K562 (cell line): ENCODE measurements at regions not wholly inside any gene's neighbourhood (a gene's known extent, or its start where the extent isn't known, plus 50 kb on each side); places are given as distances from the start of the nearest gene placed in this dataset.

ENCODE experiments used
- ATAC-seq: fragments of 200-7000 bp; cut with Tn5 transposase; 3 replicates; pipeline ENCODE4 v1.9.1; 2020; ENCODE audit warnings: moderate library complexity
- BruUV-seq: library from RNA; stranded (reverse); fragments of 400-500 nt; replicated peaks from 2 replicates; lab custom pipeline; 2021; lab: Mats Ljungman, UMichigan
- CTCF ChIA-PET: fragments of 300-600 bp; formaldehyde crosslinking; extraction: SDS; loops from one replicate; lab custom pipeline; 2021; ENCODE audit warnings: low intra/inter-chr PET ratio; lab: Yijun Ruan, JAX
- POLR2A ChIA-PET: fragments of 300-600, 350-650 bp; sonication (Branson Sonifier 250); formaldehyde crosslinking; extraction: SDS; loops from one replicate; lab custom pipeline; 2021; ENCODE audit warnings: antibody characterized with exemption, inconsistent platforms; lab: Yijun Ruan, JAX
- DNase-seq, 4 experiments: peaks; one replicate each; pipeline versions ENCODE4 v3.0.0 to v3.0.0-alpha.2; 2011 to 2018; ENCODE audit warnings: low spot score in 3 of 4, mixed read lengths in 3 of 4; ENCODE audit errors: extremely low read depth in 1 of 4
- FAIRE-seq: peaks from 2 replicates; lab custom pipeline; 2011; peaks lifted over from hg19 to GRCh38; lab: Jason Lieb, UNC
- H2AFZ ChIP-seq: 2 replicates; pipeline ENCODE4 v1.6.0; 2011; ENCODE audit warnings: low read depth, low read length, control low read depth, inconsistent platforms
- H3K27ac ChIP-seq: fragments of 200-600 bp; 3 replicates; pipeline ENCODE4 v1.8.0; 2011; ENCODE audit warnings: low read depth, mild to moderate bottlenecking, control low read depth, inconsistent platforms, low read length, moderate library complexity, mixed read lengths; ENCODE audit errors: extremely low read depth
- H3K27me3 ChIP-seq, 2 experiments: fragments of 300-600 bp in 1 of 2; 2 replicates in 1 of 2; 3 replicates in 1 of 2; pipeline versions ENCODE4 v1.6.0 to v1.8.0; 2011; ENCODE audit warnings: inconsistent platforms in 2 of 2, low read length in 2 of 2, mild to moderate bottlenecking in 1 of 2, mixed read lengths in 1 of 2, moderate library complexity in 1 of 2; ENCODE audit not compliant: control insufficient read depth in 2 of 2, insufficient read depth in 2 of 2
- H3K36me3 ChIP-seq: fragments of 300-600 bp; 3 replicates; pipeline ENCODE4 v1.8.0; 2011; ENCODE audit warnings: mild to moderate bottlenecking, low read length, inconsistent platforms; ENCODE audit not compliant: control insufficient read depth, insufficient read depth
- H3K4me1 ChIP-seq, 2 experiments: fragments of 200-600 bp in 1 of 2; replicated peaks in 1 of 2; 2 replicates in 1 of 2; 3 replicates in 1 of 2; pipeline versions ENCODE4 v1.5.1 to v1.8.0; 2011; ENCODE audit warnings: inconsistent platforms in 2 of 2, low read length in 2 of 2, mild to moderate bottlenecking in 1 of 2, mixed read lengths in 1 of 2, moderate library complexity in 1 of 2; ENCODE audit not compliant: control insufficient read depth in 2 of 2, insufficient read depth in 2 of 2
- H3K4me2 ChIP-seq: 2 replicates; pipeline ENCODE4 v1.6.1; 2011; ENCODE audit warnings: low read length, control low read depth, inconsistent platforms, mixed read lengths; ENCODE audit not compliant: insufficient read depth
- H3K4me3 ChIP-seq: fragments of 200-600 bp; sonication (generic), shearing (Covaris generic); 2 replicates; pipeline ENCODE4 v1.5.1; 2016; ENCODE audit warnings: control low read depth, inconsistent platforms
- H3K79me2 ChIP-seq: fragments of 200-600 bp; 3 replicates; pipeline ENCODE4 v1.8.0; 2011; ENCODE audit warnings: low read length, inconsistent platforms; ENCODE audit not compliant: control insufficient read depth, insufficient read depth
- H3K9ac ChIP-seq, 2 experiments: 2 replicates each; pipeline versions ENCODE4 v1.6.0 to v1.6.1; 2011; ENCODE audit warnings: low read depth in 2 of 2, low read length in 2 of 2, control low read depth in 1 of 2, inconsistent platforms in 1 of 2, mild to moderate bottlenecking in 1 of 2, mixed read lengths in 1 of 2; ENCODE audit not compliant: insufficient read depth in 1 of 2
- H3K9me1 ChIP-seq: one replicate; pipeline ENCODE4 v1.6.0; 2011; ENCODE audit warnings: inconsistent platforms, mild to moderate bottlenecking, low read length, moderate library complexity; ENCODE audit not compliant: control insufficient read depth, insufficient read depth
- H3K9me3 ChIP-seq: replicated peaks from 2 replicates; pipeline ENCODE4 v1.5.1; 2011; ENCODE audit warnings: low read depth, low read length, inconsistent platforms; ENCODE audit not compliant: control insufficient read depth, insufficient read depth
- H4K20me1 ChIP-seq: replicated peaks from 2 replicates; pipeline ENCODE4 v1.6.1; 2011; ENCODE audit warnings: low read length, inconsistent platforms, mixed read lengths; ENCODE audit not compliant: control insufficient read depth, insufficient read depth
- BMI1 ChIP-seq: fragments of 150-350 bp; IDR thresholded peaks from 2 replicates; pipeline ENCODE4 v1.6.1; 2014; ENCODE audit warnings: low read length
- BRF1 ChIP-seq: IDR thresholded peaks from 3 replicates; pipeline ENCODE4 v1.6.1; 2011; ENCODE audit warnings: borderline replicate concordance, mild to moderate bottlenecking; ENCODE audit not compliant: insufficient read length; ENCODE audit errors: extremely low read depth
- C11orf30 ChIP-seq: fragments of 450-650 bp; IDR thresholded peaks from 2 replicates; pipeline ENCODE4 v1.6.1; 2016; ENCODE audit warnings: low read depth, mild to moderate bottlenecking
- DIDO1 ChIP-seq: fragments of 450-650 bp; IDR thresholded peaks from 2 replicates; pipeline ENCODE4 v1.6.1; 2016; ENCODE audit warnings: low read depth, missing biosample characterization, missing genetic modification characterization
- FOXJ2 ChIP-seq: fragments of 200-800 bp; sonication (Bioruptor generic); IDR thresholded peaks from 2 replicates; pipeline ENCODE4 v1.6.1; 2016; ENCODE audit warnings: missing genetic modification characterization, missing compliant biosample characterization
- HIVEP1 ChIP-seq: fragments of 250-450 bp; sonication (Bioruptor Pico); IDR thresholded peaks from 2 replicates; pipeline ENCODE4 v1.4.0; 2020; ENCODE audit warnings: mild to moderate bottlenecking
- HNRNPUL1 ChIP-seq: fragments of 200-400 bp; formaldehyde crosslinking; IDR thresholded peaks from 2 replicates; pipeline ENCODE4 v1.6.1; 2017; ENCODE audit warnings: low read length
- L3MBTL2 ChIP-seq: fragments of 450-650 bp; IDR thresholded peaks from 2 replicates; pipeline ENCODE4 v1.6.1; 2016; ENCODE audit warnings: mild to moderate bottlenecking, moderate library complexity
- NFYB ChIP-seq: IDR thresholded peaks from 2 replicates; pipeline ENCODE4 v1.6.1; 2011; ENCODE audit warnings: mild to moderate bottlenecking, moderate library complexity; ENCODE audit not compliant: insufficient read length; ENCODE audit errors: extremely low read depth
- POU5F1 ChIP-seq: fragments of 150-350 bp; IDR thresholded peaks from 2 replicates; pipeline ENCODE4 v1.6.1; 2014; ENCODE audit warnings: borderline replicate concordance, low read length, low read depth, mild to moderate bottlenecking; ENCODE audit not compliant: partially characterized antibody
- SOX6 ChIP-seq: fragments of 450-650 bp; IDR thresholded peaks from 2 replicates; pipeline ENCODE4 v1.6.1; 2014; ENCODE audit warnings: mild to moderate bottlenecking
- TCF3 ChIP-seq: sonication (generic); formaldehyde crosslinking; IDR thresholded peaks from 2 replicates; pipeline ENCODE4 v1.4.0; 2020; ENCODE audit warnings: mild to moderate bottlenecking, missing genetic modification reagents
- ZBED1 ChIP-seq: IDR thresholded peaks from 2 replicates; pipeline ENCODE4 v1.6.1; 2014
- ZNF224 ChIP-seq: sonication (generic); formaldehyde crosslinking; IDR thresholded peaks from 2 replicates; pipeline ENCODE4 v1.8.0; 2022; ENCODE audit warnings: mild to moderate bottlenecking, missing genetic modification reagents
- ZNF263 ChIP-seq: sonication (generic); formaldehyde crosslinking; IDR thresholded peaks from 2 replicates; pipeline ENCODE4 v1.8.0; 2022; ENCODE audit warnings: mild to moderate bottlenecking, missing genetic modification reagents, borderline replicate concordance
- ZNF668 ChIP-seq: fragments of 250-450 bp; sonication (Bioruptor Pico); IDR thresholded peaks from 2 replicates; pipeline ENCODE4 v1.8.0; 2022; ENCODE audit warnings: mild to moderate bottlenecking, inconsistent platforms
- ZNF77 ChIP-seq: fragments of 250-450 bp; sonication (Bioruptor Pico); IDR thresholded peaks from 2 replicates; pipeline ENCODE4 v1.5.0; 2020
- ZNF780A ChIP-seq: fragments of 250-450 bp; sonication (Bioruptor Pico); IDR thresholded peaks from 2 replicates; pipeline ENCODE4 v1.5.0; 2021; ENCODE audit warnings: mild to moderate bottlenecking
- WGBS: fragments of 100-300 bp; shearing (Covaris generic); methylation state at CpG from one replicate; pipeline ENCODE4 v1.1.6; 2016; ENCODE audit warnings: low coverage, mixed read lengths; ENCODE audit not compliant: insufficient coverage; ENCODE audit errors: missing lambda C conversion rate; 5-methylcytosine and 5-hydroxymethylcytosine counted together
- in situ Hi-C: fragments of 300-500 bp; cut with MboI; formaldehyde crosslinking; loops from 4 replicates; pipeline ENCODE4 v1.15.0; 2018; ENCODE audit warnings: inconsistent platforms, mixed read lengths
- intact Hi-C: fragments of 100-400 bp; cut with micrococcal nuclease; formaldehyde crosslinking; loops from 2 replicates; pipeline ENCODE4 v1.14.2; 2022

DNA sequence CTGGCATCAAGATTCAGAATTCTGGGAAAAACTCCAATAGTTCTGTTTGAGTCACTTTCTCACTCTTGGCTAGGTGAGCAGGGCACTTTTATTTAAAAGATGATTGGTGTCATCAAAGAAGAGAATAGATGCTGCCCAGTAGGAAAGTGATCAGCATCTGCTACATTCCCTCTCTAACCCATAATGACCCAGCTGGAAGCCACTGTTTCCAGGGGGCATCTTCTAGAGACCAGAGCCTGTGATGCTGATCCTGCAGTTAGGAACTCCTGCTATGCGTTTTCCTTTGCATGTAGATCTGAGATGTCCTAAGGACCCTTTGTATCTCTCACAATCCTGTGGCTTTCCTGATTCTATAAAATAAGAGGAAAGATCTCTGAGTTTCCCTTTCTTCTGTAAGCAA is 79.9 kb upstream of the TMTC1 start:
- intact Hi-C loops = no loop called here
- Histone ChIP-seq H2AFZ (no peak overlapping the region), H3K4me3 (no peak overlapping the region), H3K27me3 (no peaks in the 10 kb centered on the region), H3K27ac (no peak overlapping the region), H3K9me1 (no peaks in the 10 kb centered on the region), H3K9me3 (0 out of 2 replicates have a peak, but pooled peaks cover 1% of the 10 kb centered on the region), H3K4me1 (no peaks in the 10 kb centered on the region), H3K79me2 (no peaks in the 10 kb centered on the region), H3K9ac (no peak overlapping the region), H4K20me1 (no peaks in the 10 kb centered on the region), H3K36me3 (no peaks in the 10 kb centered on the region), H3K4me2 (no peak overlapping the region)
- ATAC-seq = no peak
- DNase-seq = no peak
- no TSS peak for BruUV-seq
- in situ Hi-C loops = no loop called here
- CTCF ChIA-PET = no interaction called here
- POLR2A ChIA-PET = no interaction called here
- no peak for TF ChIP-seq POU5F1
- no peak for TF ChIP-seq NFYB
- TF ChIP-seq HNRNPUL1 = no peak
- no peak for TF ChIP-seq ZNF263 (CRISPR knock-in tag)
- TF ChIP-seq ZNF780A (CRISPR knock-in tag) = no peak
- TF ChIP-seq FOXJ2 = no peak
- TF ChIP-seq L3MBTL2 = no peak
- TF ChIP-seq ZNF668 (CRISPR knock-in tag) = no peak
- no peak for TF ChIP-seq TCF3 (CRISPR knock-in tag)
- no peak for TF ChIP-seq C11orf30
- TF ChIP-seq ZNF224 (CRISPR knock-in tag) = no peak
- no peak for TF ChIP-seq ZBED1
- TF ChIP-seq DIDO1 (tag) = no peak
- TF ChIP-seq BMI1 = no peak
- no peak for TF ChIP-seq HIVEP1 (CRISPR knock-in tag)
- TF ChIP-seq SOX6 = no peak
- TF ChIP-seq ZNF77 = no peak
- TF ChIP-seq BRF1 = no peak
- WGBS = 0% methylated on average over 1 of the region's 1 CpG
- no peak for FAIRE-seq
